GM13976 (cell line): ENCODE measurements at regions not wholly inside any gene's neighbourhood (a gene's known extent, or its start where the extent isn't known, plus 50 kb on each side); places are given as distances from the start of the nearest gene placed in this dataset.

Source experiments
- DNase-seq: peaks from one replicate; pipeline ENCODE4 v3.0.0; 2012; ENCODE audit warnings: low spot score
- in situ Hi-C: fragments of 300-500 bp; cut with MboI; formaldehyde crosslinking; loops from one replicate; pipeline ENCODE4 v1.12.0; 2022; ENCODE audit warnings: low sequenced_read_pairs, mixed read lengths, inconsistent platforms; ENCODE audit not compliant: unreplicated experiment
- TF ChIP-seq, protein P1 (sequence below): IDR thresholded peaks from 2 replicates; pipeline ENCODE4 v1.5.1; 2012; ENCODE audit warnings: borderline replicate concordance, mild to moderate bottlenecking; ENCODE audit not compliant: insufficient read depth; ENCODE audit errors: extremely low read depth, missing control alignments, control extremely low read depth

- DNase-seq = no peak
- TF ChIP-seq, protein P1, sequence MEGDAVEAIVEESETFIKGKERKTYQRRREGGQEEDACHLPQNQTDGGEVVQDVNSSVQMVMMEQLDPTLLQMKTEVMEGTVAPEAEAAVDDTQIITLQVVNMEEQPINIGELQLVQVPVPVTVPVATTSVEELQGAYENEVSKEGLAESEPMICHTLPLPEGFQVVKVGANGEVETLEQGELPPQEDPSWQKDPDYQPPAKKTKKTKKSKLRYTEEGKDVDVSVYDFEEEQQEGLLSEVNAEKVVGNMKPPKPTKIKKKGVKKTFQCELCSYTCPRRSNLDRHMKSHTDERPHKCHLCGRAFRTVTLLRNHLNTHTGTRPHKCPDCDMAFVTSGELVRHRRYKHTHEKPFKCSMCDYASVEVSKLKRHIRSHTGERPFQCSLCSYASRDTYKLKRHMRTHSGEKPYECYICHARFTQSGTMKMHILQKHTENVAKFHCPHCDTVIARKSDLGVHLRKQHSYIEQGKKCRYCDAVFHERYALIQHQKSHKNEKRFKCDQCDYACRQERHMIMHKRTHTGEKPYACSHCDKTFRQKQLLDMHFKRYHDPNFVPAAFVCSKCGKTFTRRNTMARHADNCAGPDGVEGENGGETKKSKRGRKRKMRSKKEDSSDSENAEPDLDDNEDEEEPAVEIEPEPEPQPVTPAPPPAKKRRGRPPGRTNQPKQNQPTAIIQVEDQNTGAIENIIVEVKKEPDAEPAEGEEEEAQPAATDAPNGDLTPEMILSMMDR = no peak
- in situ Hi-C loops = no loop called here
Observed at GRCh38 chr13:30052120-30052519, 201.7 kb upstream of the UBL3 start.

DNA sequence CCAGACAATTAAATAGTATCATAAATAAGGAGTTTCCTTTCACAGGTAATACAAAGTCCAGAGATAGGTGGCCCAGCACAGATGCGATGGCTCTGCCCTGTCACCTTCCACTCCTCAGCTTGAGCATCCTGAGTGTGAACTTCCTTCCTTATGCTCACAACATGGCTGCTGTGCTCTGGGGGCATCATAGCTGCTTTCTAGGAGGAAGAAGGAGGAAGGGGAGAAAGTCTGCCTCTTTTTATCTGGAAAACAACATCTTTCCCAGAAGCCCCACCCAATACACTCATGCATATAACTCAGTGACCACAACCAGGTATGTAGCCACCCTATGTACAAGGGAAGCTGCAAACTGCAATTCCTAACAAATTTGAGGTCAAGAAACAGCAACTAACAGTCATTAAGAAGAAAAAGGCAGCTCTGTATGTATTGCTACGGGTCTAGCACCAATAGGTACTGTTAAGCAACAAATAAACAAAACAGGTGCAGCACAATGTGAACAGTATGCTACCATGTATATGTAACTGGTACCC lies 201.2 kb upstream of the UBL3 start:
- in situ Hi-C loops = no loop called here
- no peak for DNase-seq
- TF ChIP-seq, protein P1 = no peak

DNA sequence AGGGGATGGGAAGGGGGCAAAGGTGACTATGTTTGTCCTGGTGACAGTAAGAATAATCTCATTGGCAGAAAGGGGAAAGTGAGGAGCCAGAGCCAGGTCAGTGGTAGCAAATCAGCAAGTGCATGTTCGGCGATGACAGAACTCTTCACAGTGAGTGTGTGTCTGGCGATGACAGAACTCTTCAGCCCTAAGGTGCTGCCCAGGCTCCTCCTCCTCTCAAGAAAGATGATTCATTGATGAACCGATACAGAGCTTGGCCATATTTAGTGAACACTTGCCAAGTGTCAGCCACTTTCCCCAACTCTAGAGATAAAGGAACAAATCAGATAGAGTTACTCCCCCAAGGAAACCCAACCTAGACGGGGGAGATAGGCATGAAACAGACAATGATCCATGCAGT lies 199.3 kb upstream of the UBL3 start:
- in situ Hi-C loops = no loop called here
- TF ChIP-seq, protein P1 = no peak
- DNase-seq = no peak

- no peak for DNase-seq
- in situ Hi-C loops = no loop called here
- TF ChIP-seq, protein P1 = no peak
Observed at GRCh38 chr13:30047154-30047874, 196.9 kb upstream of the UBL3 start.

DNA sequence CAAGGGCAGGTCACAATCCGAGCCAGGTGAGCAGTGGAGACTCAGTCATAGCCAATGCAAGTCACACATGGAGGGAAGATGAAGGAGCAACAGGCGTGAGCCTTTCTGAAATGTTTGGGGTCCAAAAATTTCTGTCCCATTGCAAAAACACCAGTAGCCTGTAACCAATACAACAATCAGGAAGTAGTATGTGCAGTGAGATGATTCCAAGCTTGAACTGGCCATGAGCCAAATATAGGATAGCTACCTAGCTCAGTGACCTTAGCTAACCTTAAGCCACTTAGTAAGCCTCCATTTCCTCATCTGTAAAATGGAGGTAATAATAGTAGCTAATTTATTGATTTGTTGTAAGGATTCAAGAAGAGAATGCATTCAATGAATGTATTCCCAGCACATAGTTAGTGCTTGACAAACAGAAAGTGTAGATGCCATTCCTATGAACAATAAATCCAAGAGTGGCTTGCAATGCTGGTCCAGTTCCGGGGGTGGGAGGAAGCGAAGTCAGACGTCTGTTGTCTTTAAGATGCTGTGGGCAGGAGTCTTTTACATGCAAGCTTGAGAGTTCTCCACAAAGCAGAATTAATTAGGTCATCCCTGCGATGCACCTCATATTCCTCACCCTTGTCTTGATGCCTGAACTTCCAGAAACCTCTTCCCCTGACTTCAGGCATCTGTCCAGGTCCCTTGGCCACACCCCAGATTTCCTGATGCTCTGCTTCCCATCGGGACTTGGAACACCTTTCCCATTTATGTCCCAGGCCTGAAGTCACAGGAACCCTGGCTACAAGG lies 195.7 kb upstream of the UBL3 start:
- TF ChIP-seq, protein P1 = no peak
- in situ Hi-C loops = no loop called here
- no peak for DNase-seq

GRCh38 chr13:30044932-30045331 lies 194.5 kb upstream of the UBL3 start:
- DNase-seq = no peak
- TF ChIP-seq, protein P1 = no peak
- in situ Hi-C loops = no loop called here
